Neural cell (in vitro differentiated cells): ENCODE measurements at regions not wholly inside any gene's neighbourhood (a gene's known extent, or its start where the extent isn't known, plus 50 kb on each side); places are given as distances from the start of the nearest gene placed in this dataset.

Source experiments
- CTCF ChIP-seq: fragments of 450-650 bp; IDR thresholded peaks from 2 replicates; pipeline ENCODE4 v1.5.1; 2014; ENCODE audit warnings: antibody characterized with exemption, mild to moderate bottlenecking, moderate library complexity; ENCODE audit not compliant: poor library complexity, severe bottlenecking
- EP300 ChIP-seq: fragments of 450-650 bp; conservative IDR thresholded peaks from 2 replicates; pipeline ENCODE4 v1.6.1; 2014; ENCODE audit warnings: antibody characterized with exemption, mild to moderate bottlenecking, moderate library complexity; ENCODE audit not compliant: poor library complexity, severe bottlenecking
- EZH2 ChIP-seq: fragments of 200-600, 300-800 bp; shearing (Covaris generic), sonication (generic); IDR thresholded peaks from 2 replicates; pipeline ENCODE4 v1.6.1; 2014; ENCODE audit warnings: antibody characterized with exemption, low read length, borderline replicate concordance, mild to moderate bottlenecking; ENCODE audit not compliant: insufficient read depth, poor library complexity, severe bottlenecking
- MXI1 ChIP-seq: fragments of 450-650 bp; conservative IDR thresholded peaks from 2 replicates; pipeline ENCODE4 v1.6.1; 2014; ENCODE audit warnings: antibody characterized with exemption, mild to moderate bottlenecking; ENCODE audit not compliant: poor library complexity, severe bottlenecking
- POLR2AphosphoS5 ChIP-seq: IDR thresholded peaks from 2 replicates; pipeline ENCODE4 v1.6.1; 2012
- RAD21 ChIP-seq: fragments of 450-650 bp; conservative IDR thresholded peaks from 2 replicates; pipeline ENCODE4 v1.6.1; 2014; ENCODE audit warnings: antibody characterized with exemption, mild to moderate bottlenecking, moderate library complexity
- SMC3 ChIP-seq: fragments of 450-650 bp; conservative IDR thresholded peaks from 2 replicates; pipeline ENCODE4 v1.6.1; 2014; ENCODE audit warnings: antibody characterized with exemption, mild to moderate bottlenecking, moderate library complexity; ENCODE audit not compliant: poor library complexity
- TAF1 ChIP-seq: IDR thresholded peaks from 2 replicates; pipeline ENCODE4 v1.6.1; 2012; ENCODE audit warnings: low read depth
- TF ChIP-seq, protein P1 (sequence below): IDR thresholded peaks from 2 replicates; pipeline ENCODE4 v1.6.1; 2012; ENCODE audit warnings: borderline replicate concordance

- TF ChIP-seq CTCF (no peak), EZH2 (no peak), MXI1 (no peak), TAF1 (no peak), EP300 (no peak), RAD21 (no peak), POLR2AphosphoS5 (no peak), SMC3 (no peak)
- TF ChIP-seq, protein P1, sequence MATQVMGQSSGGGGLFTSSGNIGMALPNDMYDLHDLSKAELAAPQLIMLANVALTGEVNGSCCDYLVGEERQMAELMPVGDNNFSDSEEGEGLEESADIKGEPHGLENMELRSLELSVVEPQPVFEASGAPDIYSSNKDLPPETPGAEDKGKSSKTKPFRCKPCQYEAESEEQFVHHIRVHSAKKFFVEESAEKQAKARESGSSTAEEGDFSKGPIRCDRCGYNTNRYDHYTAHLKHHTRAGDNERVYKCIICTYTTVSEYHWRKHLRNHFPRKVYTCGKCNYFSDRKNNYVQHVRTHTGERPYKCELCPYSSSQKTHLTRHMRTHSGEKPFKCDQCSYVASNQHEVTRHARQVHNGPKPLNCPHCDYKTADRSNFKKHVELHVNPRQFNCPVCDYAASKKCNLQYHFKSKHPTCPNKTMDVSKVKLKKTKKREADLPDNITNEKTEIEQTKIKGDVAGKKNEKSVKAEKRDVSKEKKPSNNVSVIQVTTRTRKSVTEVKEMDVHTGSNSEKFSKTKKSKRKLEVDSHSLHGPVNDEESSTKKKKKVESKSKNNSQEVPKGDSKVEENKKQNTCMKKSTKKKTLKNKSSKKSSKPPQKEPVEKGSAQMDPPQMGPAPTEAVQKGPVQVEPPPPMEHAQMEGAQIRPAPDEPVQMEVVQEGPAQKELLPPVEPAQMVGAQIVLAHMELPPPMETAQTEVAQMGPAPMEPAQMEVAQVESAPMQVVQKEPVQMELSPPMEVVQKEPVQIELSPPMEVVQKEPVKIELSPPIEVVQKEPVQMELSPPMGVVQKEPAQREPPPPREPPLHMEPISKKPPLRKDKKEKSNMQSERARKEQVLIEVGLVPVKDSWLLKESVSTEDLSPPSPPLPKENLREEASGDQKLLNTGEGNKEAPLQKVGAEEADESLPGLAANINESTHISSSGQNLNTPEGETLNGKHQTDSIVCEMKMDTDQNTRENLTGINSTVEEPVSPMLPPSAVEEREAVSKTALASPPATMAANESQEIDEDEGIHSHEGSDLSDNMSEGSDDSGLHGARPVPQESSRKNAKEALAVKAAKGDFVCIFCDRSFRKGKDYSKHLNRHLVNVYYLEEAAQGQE, result no peak
Observed at GRCh38 chr3:164791263-164791662, 287.0 kb downstream of the SI start.
